ENCODE measurements at regions not wholly inside any gene's neighbourhood (a gene's known extent, or its start where the extent isn't known, plus 50 kb on each side); places are given as distances from the start of the nearest gene placed in this dataset.

DNA sequence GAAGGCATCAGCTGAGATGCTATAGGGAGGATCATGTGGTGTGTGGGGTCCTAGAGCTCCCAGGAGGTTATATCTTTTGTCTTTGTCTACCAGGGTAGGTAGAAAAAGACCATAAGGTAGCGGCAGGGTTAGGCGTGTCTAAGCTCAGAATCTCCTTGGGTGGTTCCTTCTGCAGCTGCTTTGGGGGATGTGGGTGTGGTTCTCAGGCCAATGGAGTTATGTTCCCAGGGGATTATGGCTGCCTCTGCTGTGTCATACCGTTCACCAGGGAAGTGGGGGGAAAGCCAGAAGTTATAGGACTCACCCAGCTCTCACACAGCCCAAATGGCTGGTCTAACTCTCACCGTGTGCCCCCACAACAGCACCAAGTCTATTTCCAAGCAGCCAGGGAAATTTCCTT is 107.4 kb upstream of the ADGRB3 start:
- TF ChIP-seq POLR2A (IDR thresholded peaks at IDR 0.05; ENCODE audit: low read depth, low read length) (no peak), TAF1 (IDR thresholded peaks at IDR 0.05; ENCODE audit: low read depth, low read length) (no peak), SPI1 (IDR thresholded peaks at IDR 0.05; ENCODE audit: low read depth, low read length) (no peak)

Measured in GM12891 (cell line).